ENCODE measurements at regions not wholly inside any gene's neighbourhood (a gene's known extent, or its start where the extent isn't known, plus 50 kb on each side); places are given as distances from the start of the nearest gene placed in this dataset.

- Histone ChIP-seq H3K9ac (ENCODE audit: low read length) (no peak overlapping the region), H3K9me3 (ENCODE audit: low read length) (no peaks in the 10 kb centered on the region), H3K27me3 (ENCODE audit: control insufficient read depth in 1 of 2, insufficient read depth in 2 of 2, low read length in 2 of 2) (no peaks in the 10 kb centered on the region), H3K4me1 (ENCODE audit: insufficient read depth, low read length) (peaks cover 7% of the 10 kb centered on the region), H3K36me3 (ENCODE audit: insufficient read depth, low read length) (no peaks in the 10 kb centered on the region), H3K4me3 (ENCODE audit: low read depth in 1 of 2, low read length in 2 of 2) (no peak overlapping the region), H3K27ac (ENCODE audit: low read depth, low read length) (no peak overlapping the region)
Measured at GRCh38 chr13:50200988-50201387, 185.7 kb downstream of the KCNRG start.

GRCh38 chr13:50202485-50202884, 187.2 kb downstream of the KCNRG start:
- no peaks in the 10 kb centered on the region for H3K27me3 ChIP-seq (ENCODE audit: control insufficient read depth in 1 of 2, insufficient read depth in 2 of 2, low read length in 2 of 2)

GRCh38 chr13:50203256-50203941, 188.2 kb downstream of the KCNRG start:
- no peaks in the 10 kb centered on the region for H3K9me3 ChIP-seq (ENCODE audit: low read length)
- H3K4me3 ChIP-seq (ENCODE audit: low read depth in 1 of 2, low read length in 2 of 2): no peak overlapping the region
- peaks cover 9% of the 10 kb centered on the region for H3K4me1 ChIP-seq (ENCODE audit: insufficient read depth, low read length)
- H3K36me3 ChIP-seq (ENCODE audit: insufficient read depth, low read length): no peaks in the 10 kb centered on the region
- no peak overlapping the region for H3K9ac ChIP-seq (ENCODE audit: low read length)
- no peak overlapping the region for H3K27ac ChIP-seq (ENCODE audit: low read depth, low read length)
- no peaks in the 10 kb centered on the region for H3K27me3 ChIP-seq (ENCODE audit: control insufficient read depth in 1 of 2, insufficient read depth in 2 of 2, low read length in 2 of 2)

More at GRCh38 chr13:50202485-50202884, 187.2 kb downstream of the KCNRG start:
- H3K4me1 ChIP-seq (ENCODE audit: insufficient read depth, low read length): peaks cover 7% of the 10 kb centered on the region
- no peak overlapping the region for H3K27ac ChIP-seq (ENCODE audit: low read depth, low read length)
- no peaks in the 10 kb centered on the region for H3K9me3 ChIP-seq (ENCODE audit: low read length)
- H3K4me3 ChIP-seq (ENCODE audit: low read depth in 1 of 2, low read length in 2 of 2): no peak overlapping the region
- no peaks in the 10 kb centered on the region for H3K36me3 ChIP-seq (ENCODE audit: insufficient read depth, low read length)
- no peak overlapping the region for H3K9ac ChIP-seq (ENCODE audit: low read length)

- peaks cover 14% of the 10 kb centered on the region for H3K4me1 ChIP-seq (ENCODE audit: insufficient read depth, low read length)
- no peak overlapping the region for H3K9ac ChIP-seq (ENCODE audit: low read length)
- H3K27me3 ChIP-seq (ENCODE audit: control insufficient read depth in 1 of 2, insufficient read depth in 2 of 2, low read length in 2 of 2): no peaks in the 10 kb centered on the region
- H3K9me3 ChIP-seq (ENCODE audit: low read length): no peaks in the 10 kb centered on the region
- no peak overlapping the region for H3K27ac ChIP-seq (ENCODE audit: low read depth, low read length)
- H3K36me3 ChIP-seq (ENCODE audit: insufficient read depth, low read length): no peaks in the 10 kb centered on the region
- no peak overlapping the region for H3K4me3 ChIP-seq (ENCODE audit: low read depth in 1 of 2, low read length in 2 of 2)
Measured at GRCh38 chr13:50205581-50205980, 190.3 kb downstream of the KCNRG start.

GRCh38 chr13:50208826-50209335, 193.6 kb downstream of the KCNRG start:
- Histone ChIP-seq H3K27me3 (ENCODE audit: control insufficient read depth in 1 of 2, insufficient read depth in 2 of 2, low read length in 2 of 2) (no peaks in the 10 kb centered on the region), H3K4me1 (ENCODE audit: insufficient read depth, low read length) (peaks cover 11% of the 10 kb centered on the region), H3K4me3 (ENCODE audit: low read depth in 1 of 2, low read length in 2 of 2) (peak overlapping the region in 1 of 2 donors; percentile 32), H3K9ac (ENCODE audit: low read length) (no peak overlapping the region), H3K36me3 (ENCODE audit: insufficient read depth, low read length) (no peaks in the 10 kb centered on the region), H3K9me3 (ENCODE audit: low read length) (no peaks in the 10 kb centered on the region), H3K27ac (ENCODE audit: low read depth, low read length) (peak overlapping the region; percentile 14)

- H3K27ac ChIP-seq (ENCODE audit: low read depth, low read length): no peak overlapping the region
- H3K9me3 ChIP-seq (ENCODE audit: low read length): no peaks in the 10 kb centered on the region
- H3K9ac ChIP-seq (ENCODE audit: low read length): no peak overlapping the region
- H3K4me3 ChIP-seq (ENCODE audit: low read depth in 1 of 2, low read length in 2 of 2): no peak overlapping the region
- peaks cover 11% of the 10 kb centered on the region for H3K4me1 ChIP-seq (ENCODE audit: insufficient read depth, low read length)
- H3K36me3 ChIP-seq (ENCODE audit: insufficient read depth, low read length): no peaks in the 10 kb centered on the region
- H3K27me3 ChIP-seq (ENCODE audit: control insufficient read depth in 1 of 2, insufficient read depth in 2 of 2, low read length in 2 of 2): no peaks in the 10 kb centered on the region
Measured at GRCh38 chr13:50209631-50210030, 194.4 kb downstream of the KCNRG start.

- no peaks in the 10 kb centered on the region for H3K27me3 ChIP-seq (ENCODE audit: control insufficient read depth in 1 of 2, insufficient read depth in 2 of 2, low read length in 2 of 2)
- H3K9ac ChIP-seq (ENCODE audit: low read length): no peak overlapping the region
- H3K4me1 ChIP-seq (ENCODE audit: insufficient read depth, low read length): peaks cover 7% of the 10 kb centered on the region
- H3K36me3 ChIP-seq (ENCODE audit: insufficient read depth, low read length): no peaks in the 10 kb centered on the region
- no peaks in the 10 kb centered on the region for H3K9me3 ChIP-seq (ENCODE audit: low read length)
- no peak overlapping the region for H3K27ac ChIP-seq (ENCODE audit: low read depth, low read length)
- no peak overlapping the region for H3K4me3 ChIP-seq (ENCODE audit: low read depth in 1 of 2, low read length in 2 of 2)
Measured at GRCh38 chr13:50213526-50213925, 198.3 kb downstream of the KCNRG start.

- H3K9me3 ChIP-seq (ENCODE audit: low read length): no peaks in the 10 kb centered on the region
- no peak overlapping the region for H3K9ac ChIP-seq (ENCODE audit: low read length)
- H3K4me1 ChIP-seq (ENCODE audit: insufficient read depth, low read length): no peaks in the 10 kb centered on the region
- no peak overlapping the region for H3K27ac ChIP-seq (ENCODE audit: low read depth, low read length)
- no peaks in the 10 kb centered on the region for H3K36me3 ChIP-seq (ENCODE audit: insufficient read depth, low read length)
- no peak overlapping the region for H3K4me3 ChIP-seq (ENCODE audit: low read depth in 1 of 2, low read length in 2 of 2)
- H3K27me3 ChIP-seq (ENCODE audit: control insufficient read depth in 1 of 2, insufficient read depth in 2 of 2, low read length in 2 of 2): no peaks in the 10 kb centered on the region
Measured at GRCh38 chr13:50214514-50214913, 199.3 kb downstream of the KCNRG start.

- Histone ChIP-seq H3K9ac (ENCODE audit: low read length) (no peak overlapping the region), H3K9me3 (ENCODE audit: low read length) (no peaks in the 10 kb centered on the region), H3K27me3 (ENCODE audit: control insufficient read depth in 1 of 2, insufficient read depth in 2 of 2, low read length in 2 of 2) (no peaks in the 10 kb centered on the region), H3K27ac (ENCODE audit: low read depth, low read length) (no peak overlapping the region), H3K4me3 (ENCODE audit: low read depth in 1 of 2, low read length in 2 of 2) (no peak overlapping the region), H3K36me3 (ENCODE audit: insufficient read depth, low read length) (no peaks in the 10 kb centered on the region), H3K4me1 (ENCODE audit: insufficient read depth, low read length) (no peaks in the 10 kb centered on the region)
Measured at GRCh38 chr13:50215399-50215798, 200.2 kb downstream of the KCNRG start.

GRCh38 chr13:50219743-50220142, 204.5 kb downstream of the KCNRG start:
- no peaks in the 10 kb centered on the region for H3K27me3 ChIP-seq (ENCODE audit: control insufficient read depth in 1 of 2, insufficient read depth in 2 of 2, low read length in 2 of 2)

GRCh38 chr13:50220938-50221337, 205.7 kb downstream of the KCNRG start:
- Histone ChIP-seq H3K27me3 (ENCODE audit: control insufficient read depth in 1 of 2, insufficient read depth in 2 of 2, low read length in 2 of 2) (no peaks in the 10 kb centered on the region), H3K9me3 (ENCODE audit: low read length) (no peaks in the 10 kb centered on the region), H3K4me1 (ENCODE audit: insufficient read depth, low read length) (no peaks in the 10 kb centered on the region), H3K4me3 (ENCODE audit: low read depth in 1 of 2, low read length in 2 of 2) (no peak overlapping the region), H3K9ac (ENCODE audit: low read length) (no peak overlapping the region), H3K36me3 (ENCODE audit: insufficient read depth, low read length) (no peaks in the 10 kb centered on the region), H3K27ac (ENCODE audit: low read depth, low read length) (no peak overlapping the region)

More at GRCh38 chr13:50219743-50220142, 204.5 kb downstream of the KCNRG start:
- H3K36me3 ChIP-seq (ENCODE audit: insufficient read depth, low read length): no peaks in the 10 kb centered on the region
- H3K4me1 ChIP-seq (ENCODE audit: insufficient read depth, low read length): no peaks in the 10 kb centered on the region
- H3K4me3 ChIP-seq (ENCODE audit: low read depth in 1 of 2, low read length in 2 of 2): no peak overlapping the region
- no peaks in the 10 kb centered on the region for H3K9me3 ChIP-seq (ENCODE audit: low read length)
- no peak overlapping the region for H3K27ac ChIP-seq (ENCODE audit: low read depth, low read length)
- no peak overlapping the region for H3K9ac ChIP-seq (ENCODE audit: low read length)

All from muscle layer of colon (tissue), 2 donors.